Endothelial cell of umbilical vein (primary cell): ENCODE measurements at regions not wholly inside any gene's neighbourhood (a gene's known extent, or its start where the extent isn't known, plus 50 kb on each side); places are given as distances from the start of the nearest gene placed in this dataset.

Experiments
- MYC ChIP-seq: IDR thresholded peaks from one replicate; pipeline ENCODE4 v1.6.1; 2011; ENCODE audit warnings: mild to moderate bottlenecking, low read depth, low read length
- POLR2A ChIP-seq: IDR thresholded peaks from 2 replicates; pipeline ENCODE4 v1.6.1; 2012; ENCODE audit warnings: low read depth, mild to moderate bottlenecking, control low read depth, low read length
- TF ChIP-seq, protein P1 (sequence below), 2 donors: IDR thresholded peaks; 1 replicate in 1 of 2; 2 replicates in 1 of 2; pipeline ENCODE4 v1.5.1; 2011; ENCODE audit warnings: low read length in 2 of 2, mild to moderate bottlenecking in 2 of 2, moderate library complexity in 2 of 2, control low read depth in 1 of 2, inconsistent platforms in 1 of 2, low read depth in 1 of 2; ENCODE audit not compliant: insufficient read depth in 1 of 2; ENCODE audit errors: extremely low read depth in 1 of 2

DNA sequence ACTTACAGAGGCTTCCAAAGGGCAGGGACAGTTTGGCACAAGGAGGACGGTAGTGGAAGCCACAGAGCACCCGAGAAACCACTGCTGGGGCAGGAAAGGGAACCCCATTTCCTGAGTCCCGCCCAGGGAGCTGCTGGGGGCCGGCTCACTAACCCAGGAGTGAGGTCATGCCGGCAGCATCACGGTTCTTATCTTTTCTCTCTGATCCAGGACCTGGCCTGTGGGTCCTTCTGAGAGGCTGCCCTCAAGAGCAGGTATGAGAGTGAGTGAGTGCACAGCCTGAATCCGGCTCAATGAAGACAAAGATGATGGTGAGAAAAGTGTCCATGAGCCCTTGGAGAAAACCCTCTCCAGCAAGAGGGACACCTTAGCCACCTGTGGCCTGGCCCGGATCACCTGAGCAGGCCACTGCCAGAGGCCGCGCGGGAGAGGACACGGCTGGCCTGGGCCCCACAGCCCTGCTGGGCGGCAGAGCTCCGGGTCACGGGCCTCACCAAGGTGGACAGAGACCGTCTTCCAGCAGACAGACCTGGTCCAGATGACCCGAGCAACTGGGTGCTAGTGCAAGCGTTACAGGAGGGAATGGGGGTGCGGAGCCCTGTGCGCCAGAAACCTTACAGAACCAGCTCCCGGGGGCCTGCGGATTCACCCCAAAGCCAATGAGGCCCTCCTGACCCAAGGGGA is 94.9 kb downstream of the RIPK4 start:
- no peak for TF ChIP-seq POLR2A
- no peak for TF ChIP-seq MYC
- TF ChIP-seq, protein P1, sequence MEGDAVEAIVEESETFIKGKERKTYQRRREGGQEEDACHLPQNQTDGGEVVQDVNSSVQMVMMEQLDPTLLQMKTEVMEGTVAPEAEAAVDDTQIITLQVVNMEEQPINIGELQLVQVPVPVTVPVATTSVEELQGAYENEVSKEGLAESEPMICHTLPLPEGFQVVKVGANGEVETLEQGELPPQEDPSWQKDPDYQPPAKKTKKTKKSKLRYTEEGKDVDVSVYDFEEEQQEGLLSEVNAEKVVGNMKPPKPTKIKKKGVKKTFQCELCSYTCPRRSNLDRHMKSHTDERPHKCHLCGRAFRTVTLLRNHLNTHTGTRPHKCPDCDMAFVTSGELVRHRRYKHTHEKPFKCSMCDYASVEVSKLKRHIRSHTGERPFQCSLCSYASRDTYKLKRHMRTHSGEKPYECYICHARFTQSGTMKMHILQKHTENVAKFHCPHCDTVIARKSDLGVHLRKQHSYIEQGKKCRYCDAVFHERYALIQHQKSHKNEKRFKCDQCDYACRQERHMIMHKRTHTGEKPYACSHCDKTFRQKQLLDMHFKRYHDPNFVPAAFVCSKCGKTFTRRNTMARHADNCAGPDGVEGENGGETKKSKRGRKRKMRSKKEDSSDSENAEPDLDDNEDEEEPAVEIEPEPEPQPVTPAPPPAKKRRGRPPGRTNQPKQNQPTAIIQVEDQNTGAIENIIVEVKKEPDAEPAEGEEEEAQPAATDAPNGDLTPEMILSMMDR (IDR thresholded peaks at IDR 0.05; ENCODE audit: extremely low read depth in 1 of 2, insufficient read depth in 1 of 2, low read depth in 1 of 2, low read length in 2 of 2): no peak
